Retinal pigment epithelial cell (primary cell): ENCODE measurements at regions not wholly inside any gene's neighbourhood (a gene's known extent, or its start where the extent isn't known, plus 50 kb on each side); places are given as distances from the start of the nearest gene placed in this dataset.
"Not testable (repeated sequence)": the region's sequence is repeated elsewhere in the genome, so short reads cannot be mapped to it uniquely, and the experiment has no call there.

Experiments
- DNase-seq: peaks from one replicate; pipeline ENCODE4 v3.0.0-alpha.2; 2010; ENCODE audit warnings: low read depth
- H3K4me3 ChIP-seq: 2 replicates; pipeline ENCODE4 v1.5.1; 2011; ENCODE audit warnings: mild to moderate bottlenecking, low read length, control low read depth, moderate library complexity
- CTCF ChIP-seq: conservative IDR thresholded peaks from 2 replicates; pipeline ENCODE4 v1.5.1; 2011; ENCODE audit warnings: low read depth, low read length, control low read depth, inconsistent platforms

- no peak for TF ChIP-seq CTCF
- DNase-seq: no peak
These were observed 343.4 kb downstream of the SLITRK5 start for GRCh38 chr13:88014527-88014926.

GRCh38 chr13:88022431-88023208 is 351.4 kb downstream of the SLITRK5 start:
- DNase-seq: no peak
- no peak overlapping the region for H3K4me3 ChIP-seq
- no peak for TF ChIP-seq CTCF

More at GRCh38 chr13:88014527-88014926, 343.4 kb downstream of the SLITRK5 start:
- H3K4me3 ChIP-seq: no peak overlapping the region

- H3K4me3 ChIP-seq: no peak overlapping the region
- DNase-seq: no peak
- TF ChIP-seq CTCF: no peak
These were observed 355.1 kb downstream of the SLITRK5 start for GRCh38 chr13:88026241-88026640.

- DNase-seq: no peak
- no peak for TF ChIP-seq CTCF
- H3K4me3 ChIP-seq: no peak overlapping the region
These were observed 360.9 kb downstream of the SLITRK5 start for GRCh38 chr13:88031980-88032559.

- not testable (repeated sequence) for H3K4me3 ChIP-seq, DNase-seq
These were observed 365.0 kb downstream of the SLITRK5 start for GRCh38 chr13:88036205-88036604.

- no peak overlapping the region for H3K4me3 ChIP-seq
- DNase-seq: peak; percentile 28
- no peak for TF ChIP-seq CTCF
These were observed 371.3 kb downstream of the SLITRK5 start for GRCh38 chr13:88042489-88042888.

- TF ChIP-seq CTCF: no peak
- no peak overlapping the region for H3K4me3 ChIP-seq
- DNase-seq: no peak
These were observed 380.7 kb downstream of the SLITRK5 start for GRCh38 chr13:88051746-88052482.
